ENCODE measurements at regions not wholly inside any gene's neighbourhood (a gene's known extent, or its start where the extent isn't known, plus 50 kb on each side); places are given as distances from the start of the nearest gene placed in this dataset.

DNA sequence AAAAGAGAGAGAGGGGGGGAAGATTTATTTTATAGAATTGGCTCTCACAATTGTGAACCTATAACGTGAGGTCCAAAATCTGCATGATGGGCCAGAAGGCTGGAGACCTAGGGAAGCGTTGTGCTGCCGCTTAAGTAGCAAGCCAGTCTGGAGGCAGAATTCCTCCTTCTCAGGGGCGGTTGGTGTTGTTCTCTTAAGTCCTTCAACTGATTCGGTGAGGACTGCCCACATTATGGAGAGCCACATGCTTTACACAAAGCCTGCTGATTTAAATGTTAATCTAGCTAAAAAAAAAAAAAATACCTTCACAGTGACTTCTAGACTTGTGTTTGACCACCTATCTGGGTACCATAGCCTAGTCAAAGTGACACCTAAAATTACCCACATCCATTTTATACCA is 64.2 kb upstream of the CKS2 start:
- H3K79me2 ChIP-seq (ENCODE audit: control insufficient read depth, insufficient read depth, low read length, poor library complexity) = no peaks in the 10 kb centered on the region
- H3K79me1 ChIP-seq (ENCODE audit: low read length) = no peaks in the 10 kb centered on the region
- no peaks in the 10 kb centered on the region for H3K4me1 ChIP-seq (ENCODE audit: control insufficient read depth in 1 of 2, insufficient read depth in 2 of 2, low read length in 2 of 2)
- no peak for DNase-seq
- no peak overlapping the region for H3K4me3 ChIP-seq (ENCODE audit: low read depth, low read length)
- no peak overlapping the region for H3K23ac ChIP-seq (ENCODE audit: low read length)
- no peaks in the 10 kb centered on the region for H3K27me3 ChIP-seq (ENCODE audit: insufficient read depth, low read length)
- H2AK5ac ChIP-seq (ENCODE audit: low read length) = no peak overlapping the region
- no peak overlapping the region for H2BK12ac ChIP-seq (ENCODE audit: low read length)
- H3K9ac ChIP-seq (ENCODE audit: low read length) = no peak overlapping the region
- H4K12ac ChIP-seq (ENCODE audit: low read depth, low read length) = no peak overlapping the region
- H2BK120ac ChIP-seq (ENCODE audit: insufficient read depth, low read length, poor library complexity) = no peak overlapping the region
- WGBS (ENCODE audit: extremely low coverage, insufficient coverage, insufficient read length) = no CpG with 5 or more reads among the region's 5 CpGs
- no peak overlapping the region for H3K27ac ChIP-seq (ENCODE audit: low read depth, low read length)
- no peak overlapping the region for H3K18ac ChIP-seq (ENCODE audit: low read length)
- H3K4ac ChIP-seq (ENCODE audit: low read depth, low read length) = no peak overlapping the region
- no peaks in the 10 kb centered on the region for H3K9me3 ChIP-seq (ENCODE audit: insufficient read depth, low read depth, low read length)
- H3K14ac ChIP-seq (ENCODE audit: low read length) = no peak overlapping the region
- H2AFZ ChIP-seq (ENCODE audit: insufficient read depth, low read length, poor library complexity) = no peak overlapping the region
- no peaks in the 10 kb centered on the region for H3K36me3 ChIP-seq (ENCODE audit: control insufficient read depth in 1 of 2, insufficient read depth in 2 of 2, low read length in 2 of 2)
- no peak overlapping the region for H2BK5ac ChIP-seq (ENCODE audit: low read depth, low read length, poor library complexity)
- no peak overlapping the region for H4K91ac ChIP-seq (ENCODE audit: low read depth, low read length)
- no peak overlapping the region for H4K8ac ChIP-seq (ENCODE audit: low read depth, low read length)
- no peak overlapping the region for H3K4me2 ChIP-seq (ENCODE audit: low read length)

DNA sequence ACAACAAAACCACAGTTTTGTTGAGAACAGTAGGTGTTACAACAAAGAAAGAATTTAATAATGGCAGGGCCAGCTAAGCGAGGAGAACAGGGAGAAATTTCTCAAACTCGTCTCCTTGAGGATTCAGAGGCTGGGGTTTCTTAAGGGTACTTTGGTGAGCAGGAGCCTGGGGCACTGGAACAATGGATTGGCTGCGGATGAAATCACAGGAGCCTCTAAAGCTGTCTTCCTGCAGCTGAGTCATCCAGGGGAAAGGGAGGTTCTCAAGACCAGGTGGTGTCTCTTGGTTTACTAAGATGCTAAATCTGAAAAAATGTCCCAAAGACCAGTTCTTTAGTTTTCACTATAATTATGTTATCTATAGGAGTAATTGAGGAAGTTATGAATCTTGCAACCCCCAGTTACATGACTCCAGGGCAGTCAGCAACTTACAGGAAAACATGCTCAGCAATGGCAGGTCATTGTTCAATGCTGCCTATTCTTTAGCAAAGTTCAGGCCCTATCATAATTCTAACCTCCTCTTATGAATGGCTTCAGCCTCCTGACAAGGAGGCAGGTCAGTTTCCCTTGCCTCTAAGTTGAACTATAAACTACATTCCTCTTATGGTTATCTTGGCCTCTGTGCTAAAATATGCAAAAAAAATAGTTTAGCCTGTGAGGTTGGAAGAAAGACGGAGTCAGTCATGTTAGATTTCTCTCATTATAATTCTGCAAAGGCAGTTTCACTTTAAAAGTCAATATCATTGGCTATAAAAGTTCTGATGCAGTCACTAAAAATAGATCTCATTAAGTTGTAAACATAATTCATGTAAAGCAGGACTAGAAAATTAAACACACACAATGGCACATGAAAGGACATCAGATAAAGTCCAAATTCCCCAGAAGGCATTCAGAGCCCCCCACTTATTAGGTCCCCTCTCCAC is 63.3 kb upstream of the CKS2 start:
- H2BK5ac ChIP-seq (ENCODE audit: low read depth, low read length, poor library complexity) = no peak overlapping the region
- no peak overlapping the region for H3K23ac ChIP-seq (ENCODE audit: low read length)
- H3K36me3 ChIP-seq (ENCODE audit: control insufficient read depth in 1 of 2, insufficient read depth in 2 of 2, low read length in 2 of 2) = no peaks in the 10 kb centered on the region
- no peak overlapping the region for H3K18ac ChIP-seq (ENCODE audit: low read length)
- H3K4me1 ChIP-seq (ENCODE audit: control insufficient read depth in 1 of 2, insufficient read depth in 2 of 2, low read length in 2 of 2) = no peaks in the 10 kb centered on the region
- H2BK12ac ChIP-seq (ENCODE audit: low read length) = no peak overlapping the region
- no peaks in the 10 kb centered on the region for H3K79me1 ChIP-seq (ENCODE audit: low read length)
- H2BK120ac ChIP-seq (ENCODE audit: insufficient read depth, low read length, poor library complexity) = no peak overlapping the region
- WGBS (ENCODE audit: extremely low coverage, insufficient coverage, insufficient read length) = no CpG with 5 or more reads among the region's 4 CpGs
- H3K4me3 ChIP-seq (ENCODE audit: low read depth, low read length) = no peak overlapping the region
- peak; percentile 23 to 36 for DNase-seq
- no peaks in the 10 kb centered on the region for H3K79me2 ChIP-seq (ENCODE audit: control insufficient read depth, insufficient read depth, low read length, poor library complexity)
- no peak overlapping the region for H3K9ac ChIP-seq (ENCODE audit: low read length)
- no peaks in the 10 kb centered on the region for H3K27me3 ChIP-seq (ENCODE audit: insufficient read depth, low read length)
- H3K4ac ChIP-seq (ENCODE audit: low read depth, low read length) = no peak overlapping the region
- H4K12ac ChIP-seq (ENCODE audit: low read depth, low read length) = no peak overlapping the region
- no peak overlapping the region for H2AFZ ChIP-seq (ENCODE audit: insufficient read depth, low read length, poor library complexity)
- H3K4me2 ChIP-seq (ENCODE audit: low read length) = no peak overlapping the region
- no peak overlapping the region for H4K8ac ChIP-seq (ENCODE audit: low read depth, low read length)
- no peak overlapping the region for H2AK5ac ChIP-seq (ENCODE audit: low read length)
- no peak overlapping the region for H3K14ac ChIP-seq (ENCODE audit: low read length)
- H3K27ac ChIP-seq (ENCODE audit: low read depth, low read length) = no peak overlapping the region
- H3K9me3 ChIP-seq (ENCODE audit: insufficient read depth, low read depth, low read length) = no peaks in the 10 kb centered on the region
- no peak overlapping the region for H4K91ac ChIP-seq (ENCODE audit: low read depth, low read length)

DNA sequence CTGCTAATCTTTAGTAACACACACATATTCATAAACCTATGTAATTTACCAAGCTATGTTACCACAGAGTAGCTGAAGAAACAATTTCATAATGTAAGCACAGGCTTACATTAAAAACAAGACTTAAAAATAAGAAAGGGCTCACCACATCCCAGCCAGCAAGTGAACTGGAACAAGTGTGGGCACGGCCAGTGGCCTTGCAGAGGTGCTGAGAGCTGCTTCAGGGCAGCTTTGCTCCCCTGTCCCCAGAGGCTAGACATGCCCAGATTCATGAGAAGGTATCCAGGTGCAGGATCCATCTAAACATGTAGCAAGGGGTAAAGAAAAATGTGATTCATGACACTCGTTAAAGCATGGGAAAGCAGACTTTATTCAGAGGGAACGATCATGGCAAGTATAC is 62.0 kb upstream of the CKS2 start:
- Histone ChIP-seq H3K4me1 (ENCODE audit: control insufficient read depth in 1 of 2, insufficient read depth in 2 of 2, low read length in 2 of 2) (no peaks in the 10 kb centered on the region), H4K8ac (ENCODE audit: low read depth, low read length) (no peak overlapping the region), H4K91ac (ENCODE audit: low read depth, low read length) (no peak overlapping the region), H2AFZ (ENCODE audit: insufficient read depth, low read length, poor library complexity) (no peak overlapping the region), H3K9ac (ENCODE audit: low read length) (no peak overlapping the region), H3K79me1 (ENCODE audit: low read length) (no peaks in the 10 kb centered on the region), H3K27ac (ENCODE audit: low read depth, low read length) (no peak overlapping the region), H2BK5ac (ENCODE audit: low read depth, low read length, poor library complexity) (no peak overlapping the region), H4K12ac (ENCODE audit: low read depth, low read length) (no peak overlapping the region), H3K23ac (ENCODE audit: low read length) (no peak overlapping the region), H2AK5ac (ENCODE audit: low read length) (no peak overlapping the region), H3K27me3 (ENCODE audit: insufficient read depth, low read length) (no peaks in the 10 kb centered on the region), H3K79me2 (ENCODE audit: control insufficient read depth, insufficient read depth, low read length, poor library complexity) (no peaks in the 10 kb centered on the region), H2BK12ac (ENCODE audit: low read length) (no peak overlapping the region), H3K36me3 (ENCODE audit: control insufficient read depth in 1 of 2, insufficient read depth in 2 of 2, low read length in 2 of 2) (no peaks in the 10 kb centered on the region), H3K18ac (ENCODE audit: low read length) (no peak overlapping the region), H3K4me3 (ENCODE audit: low read depth, low read length) (no peak overlapping the region), H3K14ac (ENCODE audit: low read length) (no peak overlapping the region), H3K9me3 (ENCODE audit: insufficient read depth, low read depth, low read length) (peaks cover 9% of the 10 kb centered on the region), H3K4ac (ENCODE audit: low read depth, low read length) (no peak overlapping the region), H3K4me2 (ENCODE audit: low read length) (no peak overlapping the region), H2BK120ac (ENCODE audit: insufficient read depth, low read length, poor library complexity) (no peak overlapping the region)
- no peak for DNase-seq
- WGBS (ENCODE audit: extremely low coverage, insufficient coverage, insufficient read length) = no CpG with 5 or more reads among the region's 3 CpGs

GRCh38 chr9:89252651-89253267 is 58.2 kb upstream of the CKS2 start:
- Histone ChIP-seq H3K27ac (ENCODE audit: low read depth, low read length) (no peak overlapping the region), H3K18ac (ENCODE audit: low read length) (no peak overlapping the region), H3K79me1 (ENCODE audit: low read length) (no peaks in the 10 kb centered on the region), H2BK5ac (ENCODE audit: low read depth, low read length, poor library complexity) (no peak overlapping the region), H3K4me1 (ENCODE audit: control insufficient read depth in 1 of 2, insufficient read depth in 2 of 2, low read length in 2 of 2) (no peaks in the 10 kb centered on the region), H3K14ac (ENCODE audit: low read length) (no peak overlapping the region), H3K4ac (ENCODE audit: low read depth, low read length) (no peak overlapping the region), H3K27me3 (ENCODE audit: insufficient read depth, low read length) (no peaks in the 10 kb centered on the region), H3K79me2 (ENCODE audit: control insufficient read depth, insufficient read depth, low read length, poor library complexity) (no peaks in the 10 kb centered on the region), H3K9ac (ENCODE audit: low read length) (no peak overlapping the region), H3K4me3 (ENCODE audit: low read depth, low read length) (peak overlapping the region; percentile 40), H3K9me3 (ENCODE audit: insufficient read depth, low read depth, low read length) (peaks cover 15% of the 10 kb centered on the region), H4K12ac (ENCODE audit: low read depth, low read length) (no peak overlapping the region), H2AK5ac (ENCODE audit: low read length) (no peak overlapping the region), H3K36me3 (ENCODE audit: control insufficient read depth in 1 of 2, insufficient read depth in 2 of 2, low read length in 2 of 2) (no peaks in the 10 kb centered on the region), H4K91ac (ENCODE audit: low read depth, low read length) (no peak overlapping the region), H2AFZ (ENCODE audit: insufficient read depth, low read length, poor library complexity) (no peak overlapping the region), H4K8ac (ENCODE audit: low read depth, low read length) (no peak overlapping the region), H3K4me2 (ENCODE audit: low read length) (no peak overlapping the region), H3K23ac (ENCODE audit: low read length) (no peak overlapping the region), H2BK120ac (ENCODE audit: insufficient read depth, low read length, poor library complexity) (no peak overlapping the region), H2BK12ac (ENCODE audit: low read length) (no peak overlapping the region)
- WGBS (ENCODE audit: extremely low coverage, insufficient coverage, insufficient read length) = no CpG with 5 or more reads among the region's 8 CpGs
- DNase-seq = no peak
